GM18505 (cell line): ENCODE measurements at regions not wholly inside any gene's neighbourhood (a gene's known extent, or its start where the extent isn't known, plus 50 kb on each side); places are given as distances from the start of the nearest gene placed in this dataset.
"Not testable (repeated sequence)": the region's sequence is repeated elsewhere in the genome, so short reads cannot be mapped to it uniquely, and the experiment has no call there.

Source experiments
- ATAC-seq: cut with Tn5 transposase; IDR thresholded peaks from one replicate; pipeline ENCODE4 v1.9.1; 2021; ENCODE audit not compliant: unreplicated experiment
- POLR2A ChIP-seq: IDR thresholded peaks from 4 replicates; pipeline ENCODE4 v1.6.1; 2011; ENCODE audit warnings: borderline replicate concordance; ENCODE audit not compliant: insufficient read depth, insufficient read length; ENCODE audit errors: extremely low read depth

DNA sequence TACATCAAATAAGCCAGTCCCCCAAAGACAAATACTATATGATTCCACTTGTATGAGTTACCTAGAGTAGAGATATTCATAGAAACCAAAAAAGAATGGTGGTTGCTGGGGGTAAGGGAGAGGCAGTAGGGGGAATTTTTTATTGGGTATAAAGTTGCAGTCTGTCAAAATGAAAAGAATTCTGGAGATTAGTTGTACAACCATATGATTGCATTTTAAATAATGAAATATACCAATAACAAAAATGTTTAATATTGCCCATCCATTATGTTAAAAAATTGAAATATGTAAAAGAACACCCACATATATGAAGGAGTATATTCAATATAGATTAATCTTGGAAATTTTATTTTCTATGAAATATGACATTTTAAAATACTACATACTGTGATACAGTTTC lies 1383.5 kb downstream of the FSCB start:
- no peak for TF ChIP-seq POLR2A
- ATAC-seq = no peak

DNA sequence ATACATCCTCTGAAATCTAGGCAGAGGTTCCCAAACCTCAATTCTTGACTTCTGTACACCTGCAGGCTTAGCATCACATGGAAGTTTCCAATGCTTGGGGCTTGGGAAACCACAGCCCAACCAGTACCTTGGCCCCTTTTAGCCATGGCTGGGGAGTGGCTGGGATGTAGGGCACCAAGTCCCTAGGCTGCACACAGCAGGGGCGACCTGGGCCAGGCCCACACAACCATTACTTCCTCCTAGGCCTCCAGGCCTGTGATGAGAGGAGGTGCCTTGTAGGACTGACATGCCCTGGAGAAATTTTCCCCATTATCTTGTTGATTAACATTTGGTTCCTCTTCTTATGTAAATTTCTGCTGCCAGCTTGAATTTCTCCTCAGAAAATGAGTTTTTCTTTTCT lies 1387.4 kb downstream of the FSCB start:
- no peak for TF ChIP-seq POLR2A
- no peak for ATAC-seq

DNA sequence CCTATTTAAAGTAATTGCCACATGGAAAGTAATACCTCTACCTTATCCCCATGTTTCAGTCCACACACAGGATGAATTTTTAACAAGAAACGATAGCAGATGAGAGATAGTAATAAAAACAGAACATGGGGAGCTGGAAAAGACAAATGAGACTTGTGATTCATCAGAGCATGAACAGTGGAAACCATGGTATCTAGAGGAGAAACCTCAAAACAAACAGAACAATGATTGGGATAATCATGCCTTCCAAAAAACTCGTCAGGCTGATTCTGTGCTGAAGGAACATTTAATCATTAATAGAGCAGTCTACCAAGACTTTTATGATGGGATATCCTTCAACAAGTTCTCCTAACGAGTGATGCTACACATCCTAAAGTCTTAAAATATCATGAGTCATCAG lies 1390.7 kb downstream of the FSCB start:
- TF ChIP-seq POLR2A = no peak
- ATAC-seq = no peak

DNA sequence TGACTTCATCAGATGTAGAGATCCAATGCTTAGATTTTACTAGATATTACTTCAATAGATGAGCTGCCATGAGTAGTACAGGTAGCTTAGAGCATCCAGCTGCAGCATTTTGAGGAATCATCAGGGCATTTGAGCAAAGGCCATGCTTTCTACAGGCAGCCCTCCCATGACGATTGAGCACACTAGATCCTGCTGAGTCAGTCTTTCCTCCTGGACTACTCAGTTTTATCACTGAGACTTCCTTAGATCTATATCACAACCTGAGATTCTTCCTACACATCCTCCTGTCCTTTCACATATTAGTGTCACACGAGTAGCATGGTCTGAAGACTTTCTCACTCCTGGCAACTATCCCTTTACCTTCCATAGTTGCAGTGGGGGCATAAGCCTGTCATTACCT lies 1401.8 kb downstream of the FSCB start:
- no peak for TF ChIP-seq POLR2A
- no peak for ATAC-seq

DNA sequence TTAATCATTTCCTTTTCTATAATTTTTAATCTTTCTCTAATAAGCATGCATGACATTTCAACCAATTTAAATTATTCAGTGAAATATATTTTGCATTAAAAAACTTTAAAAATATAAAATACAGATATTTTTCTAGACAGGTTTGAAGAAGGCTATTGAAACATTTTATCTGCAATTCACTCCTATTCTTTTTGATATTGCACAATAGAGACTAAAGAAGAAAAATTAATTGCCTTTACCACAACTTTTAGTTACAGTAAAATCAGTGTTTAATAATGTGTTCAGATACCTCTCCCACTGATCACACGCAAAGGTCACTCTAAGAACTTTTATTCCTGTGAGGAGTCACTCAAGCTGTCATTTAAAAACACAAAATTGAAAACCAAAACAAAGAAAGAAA lies 1416.7 kb downstream of the FSCB start:
- no peak for ATAC-seq
- TF ChIP-seq POLR2A = no peak

DNA sequence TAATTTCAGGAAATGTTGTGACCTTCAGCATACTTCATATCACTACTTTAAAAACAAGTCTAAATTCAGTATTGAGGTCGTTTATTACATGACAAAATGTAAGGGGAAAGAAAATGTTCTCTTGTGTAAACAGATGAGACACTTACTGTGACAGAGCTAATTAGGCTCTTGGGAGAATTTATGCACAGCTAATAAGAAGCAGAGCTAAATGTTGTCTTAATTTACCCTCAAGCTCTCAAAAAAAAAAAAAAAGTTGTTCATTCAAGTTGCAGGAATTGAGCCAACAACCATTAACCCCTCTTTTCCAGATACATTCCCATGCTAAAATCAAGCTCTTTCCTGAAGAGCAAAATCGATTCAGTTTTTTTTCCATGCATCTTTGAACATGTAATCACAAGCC lies 1419.4 kb downstream of the FSCB start:
- no peak for ATAC-seq
- TF ChIP-seq POLR2A = no peak

DNA sequence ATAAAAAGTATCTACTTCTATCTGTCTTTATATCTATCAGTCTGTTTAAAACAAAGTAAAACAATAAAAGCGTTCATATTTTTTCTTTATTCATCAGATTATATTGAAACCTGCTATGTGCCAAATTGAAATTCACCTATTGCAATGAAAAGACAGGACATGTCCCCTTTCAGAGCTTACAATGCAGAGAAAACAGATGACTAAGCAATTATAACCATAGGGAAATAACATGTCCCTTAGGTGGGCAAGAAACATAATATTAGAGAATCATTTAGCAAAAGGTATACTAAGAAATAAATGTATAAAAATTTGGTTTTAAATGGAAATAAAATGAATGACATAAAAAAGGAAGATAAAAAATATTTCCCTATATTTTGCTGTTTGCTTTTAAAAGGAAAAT lies 1421.3 kb downstream of the FSCB start:
- no peak for ATAC-seq
- TF ChIP-seq POLR2A = no peak

DNA sequence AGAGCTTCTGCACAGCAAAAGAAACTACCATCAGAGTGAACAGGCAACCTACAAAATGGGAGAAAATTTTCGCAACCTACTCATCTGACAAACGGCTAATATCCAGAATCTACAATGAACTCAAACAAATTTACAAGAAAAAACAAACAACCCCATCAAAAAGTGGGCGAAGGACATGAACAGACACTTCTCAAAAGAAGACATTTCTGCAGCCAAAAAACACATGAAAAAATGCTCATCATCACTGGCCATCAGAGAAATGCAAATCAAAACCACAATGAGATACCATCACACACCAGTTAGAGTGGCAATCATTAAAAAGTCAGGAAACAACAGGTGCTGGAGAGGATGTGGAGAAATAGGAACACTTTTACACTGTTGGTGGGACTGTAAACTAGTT lies 1439.7 kb downstream of the FSCB start:
- not testable (repeated sequence) for ATAC-seq

DNA sequence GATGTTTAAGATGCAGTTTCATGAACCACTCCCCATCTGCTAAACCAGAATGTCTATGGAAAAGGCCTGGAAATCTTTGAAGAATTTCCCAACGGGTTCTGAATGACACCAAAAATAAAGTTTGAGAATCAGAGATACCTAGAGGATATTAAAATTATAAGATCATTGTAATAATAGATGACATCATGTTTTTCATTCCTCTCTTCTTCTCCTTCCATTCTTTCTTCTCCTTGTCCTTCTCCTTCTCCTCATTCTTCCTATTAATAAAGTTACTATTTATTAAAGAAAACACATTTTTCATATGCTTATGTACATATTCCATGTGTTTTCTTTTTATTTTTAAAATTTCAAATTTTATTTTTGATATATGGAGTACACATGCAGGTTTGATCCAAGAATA lies 1449.4 kb downstream of the LRFN5 start:
- no peak for TF ChIP-seq POLR2A
- ATAC-seq = no peak

DNA sequence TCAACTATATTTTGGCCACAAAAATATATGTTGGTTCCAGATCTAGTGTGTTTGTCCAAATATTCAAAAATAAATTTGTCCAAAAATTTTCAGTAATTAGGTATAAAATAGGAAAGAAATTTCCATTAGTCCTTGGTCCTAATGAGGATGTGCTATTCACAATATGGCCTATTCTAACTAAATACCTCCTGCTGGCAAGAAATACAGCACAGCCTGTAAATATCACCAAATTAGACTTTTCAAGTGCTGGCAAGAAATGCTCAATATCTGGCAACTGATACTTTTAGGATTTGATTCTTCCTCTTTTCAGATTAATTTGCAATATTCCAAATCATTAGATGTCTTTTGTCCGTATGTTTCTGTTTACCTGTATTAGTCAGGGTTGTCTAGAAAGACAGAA lies 1446.2 kb downstream of the LRFN5 start:
- TF ChIP-seq POLR2A = no peak
- no peak for ATAC-seq

DNA sequence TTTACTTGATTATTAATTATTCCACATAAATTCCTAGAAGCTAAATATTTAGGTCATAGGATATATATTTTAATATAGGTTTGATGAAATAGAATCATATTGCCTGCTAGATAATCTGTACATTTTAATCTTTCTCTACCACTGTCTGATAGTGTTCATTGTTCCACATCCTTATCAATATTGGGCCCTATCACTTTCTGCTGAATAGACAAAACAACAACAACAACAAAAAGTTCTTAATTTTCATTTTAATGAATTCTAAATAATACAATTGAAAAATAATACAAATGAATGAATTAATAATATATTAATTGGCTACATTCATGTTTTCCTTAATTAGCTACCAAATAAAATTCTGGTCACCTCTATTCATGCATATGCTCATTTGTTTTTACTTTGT lies 1437.2 kb downstream of the LRFN5 start:
- ATAC-seq = no peak
- TF ChIP-seq POLR2A = no peak

DNA sequence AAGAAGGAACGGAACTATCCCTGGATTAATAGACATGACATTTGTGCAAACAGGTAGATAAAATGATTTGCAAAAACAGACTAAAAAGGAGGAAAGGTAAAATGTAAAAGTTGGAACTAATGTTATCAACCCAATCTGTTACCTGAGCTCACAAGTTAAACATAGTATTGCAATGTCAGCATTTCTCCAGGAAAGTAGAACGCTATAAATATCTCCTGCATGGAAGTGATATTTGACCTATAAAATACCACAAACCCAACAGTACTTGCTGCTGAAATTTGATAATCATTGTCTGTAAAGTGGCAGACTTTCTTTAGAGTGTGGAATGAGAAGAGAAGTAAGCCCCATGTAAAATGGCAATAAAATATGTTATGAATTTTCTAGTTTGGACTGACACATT lies 1435.7 kb downstream of the LRFN5 start:
- TF ChIP-seq POLR2A = no peak
- ATAC-seq = no peak

DNA sequence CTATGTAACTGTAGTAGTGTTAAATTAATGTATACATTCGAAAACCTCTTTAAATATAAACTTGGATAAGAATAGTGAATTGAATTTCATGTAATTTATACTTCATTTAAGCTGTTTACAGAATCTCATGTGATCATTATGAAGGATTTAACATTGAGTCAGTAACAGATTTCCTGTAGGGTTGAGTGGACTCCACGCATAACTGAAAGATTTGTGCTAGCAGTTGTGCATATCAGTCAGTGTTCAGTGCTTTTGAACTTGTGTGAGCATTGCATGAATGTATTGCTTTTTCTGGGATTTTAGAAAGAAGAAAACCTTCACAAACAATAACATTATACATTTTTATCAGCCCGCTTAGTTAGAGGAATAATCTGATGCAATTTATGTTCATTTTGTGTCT lies 1435.3 kb downstream of the LRFN5 start:
- TF ChIP-seq POLR2A = no peak
- ATAC-seq = no peak

DNA sequence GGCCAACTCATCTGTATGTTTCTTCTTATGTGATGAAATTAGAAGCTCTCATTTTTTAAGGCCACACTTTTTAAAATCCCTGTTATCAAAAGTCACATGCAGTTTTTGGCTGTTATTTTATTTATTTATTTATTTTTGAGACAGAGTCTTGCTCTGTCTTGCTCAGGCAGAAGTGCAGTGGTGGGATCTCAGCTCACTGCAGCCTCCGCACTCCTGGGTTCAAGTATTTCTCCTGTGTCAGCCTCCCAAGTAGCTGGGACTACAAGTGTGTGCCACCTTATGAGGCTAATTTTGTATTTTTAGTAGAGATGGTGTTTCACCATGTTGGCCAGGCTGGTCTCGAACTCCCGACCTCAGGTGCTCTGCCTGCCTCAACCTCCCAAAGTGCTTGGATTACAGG lies 1434.5 kb downstream of the LRFN5 start:
- ATAC-seq = no peak
- TF ChIP-seq POLR2A = no peak

DNA sequence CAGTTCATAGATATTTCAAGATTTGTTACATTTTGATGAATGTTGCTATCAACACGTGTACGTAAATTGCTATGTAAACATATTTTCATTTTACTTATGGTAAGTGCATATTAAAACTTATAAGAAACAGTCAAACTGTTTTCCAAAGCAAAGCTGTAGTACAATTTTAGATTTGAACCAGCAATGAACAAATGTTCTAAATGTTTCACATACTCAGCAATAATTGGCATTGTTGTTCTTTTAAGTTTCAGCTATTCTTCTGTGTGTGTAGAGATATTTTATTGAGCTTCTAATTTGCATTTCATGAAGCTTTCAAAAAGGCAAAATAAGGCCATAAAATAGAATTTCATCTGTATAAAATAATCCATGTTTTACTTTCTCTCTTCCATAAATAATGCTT lies 1433.2 kb downstream of the LRFN5 start:
- ATAC-seq = no peak
- TF ChIP-seq POLR2A = no peak

DNA sequence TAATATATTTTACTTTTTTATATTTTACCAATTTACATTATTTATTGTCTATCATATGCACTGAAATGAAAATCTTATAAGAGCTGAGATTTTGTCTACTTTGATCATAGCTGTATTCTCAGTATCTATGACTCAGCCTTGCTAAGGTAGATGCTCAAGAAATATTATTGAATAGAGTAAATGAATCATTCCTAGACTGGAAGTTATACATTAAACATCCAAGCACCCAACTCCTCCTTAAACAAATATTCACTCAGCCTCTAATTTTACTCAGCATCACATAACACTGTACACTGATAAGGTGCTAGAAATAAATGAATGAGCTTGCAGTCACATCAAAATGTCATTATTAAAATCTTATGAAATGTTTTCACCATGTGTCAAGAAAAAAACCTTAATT lies 1424.9 kb downstream of the LRFN5 start:
- TF ChIP-seq POLR2A = no peak
- ATAC-seq = no peak

DNA sequence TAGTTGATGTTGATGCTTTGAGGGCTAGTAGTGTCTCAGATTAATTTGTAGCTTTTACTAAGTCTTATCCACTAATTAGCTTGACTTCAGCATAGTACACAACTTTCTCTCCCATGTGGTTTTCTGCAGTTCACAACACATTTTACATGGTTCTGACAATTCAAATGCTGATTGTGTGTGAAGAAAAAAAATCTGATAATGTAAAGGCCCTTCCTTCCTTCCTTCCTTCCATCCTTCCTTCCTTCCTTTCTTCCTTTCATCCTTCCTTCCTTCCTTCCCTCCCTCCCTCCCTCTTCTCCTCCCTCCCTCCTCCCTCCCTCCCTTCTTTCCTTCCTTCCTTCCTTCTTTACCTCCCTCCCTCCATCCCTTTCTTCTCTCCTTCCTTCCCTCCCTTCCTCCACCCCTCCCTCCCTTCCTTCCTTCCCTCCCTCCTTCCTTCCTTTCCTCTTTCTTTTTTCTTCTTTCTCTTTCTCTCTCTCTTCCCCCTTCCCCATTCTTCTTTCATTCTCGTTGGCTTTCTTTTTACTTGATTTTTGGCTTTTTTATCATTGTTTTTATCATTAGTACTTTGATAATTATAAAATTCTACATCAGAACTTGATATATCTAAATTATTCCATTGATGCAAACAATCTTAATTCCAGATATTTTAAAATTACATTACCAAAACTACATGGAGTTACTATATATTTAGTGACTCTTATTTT lies 1415.6 kb downstream of the LRFN5 start:
- no peak for TF ChIP-seq POLR2A
- no peak for ATAC-seq
